AG09309 (cell line): ENCODE measurements at regions not wholly inside any gene's neighbourhood (a gene's known extent, or its start where the extent isn't known, plus 50 kb on each side); places are given as distances from the start of the nearest gene placed in this dataset.
"Not testable (repeated sequence)": the region's sequence is repeated elsewhere in the genome, so short reads cannot be mapped to it uniquely, and the experiment has no call there.

ENCODE experiments used
- DNase-seq: peaks from one replicate; pipeline ENCODE4 v3.0.0-alpha.2; 2010; ENCODE audit warnings: low read depth
- H3K4me3 ChIP-seq: 2 replicates; pipeline ENCODE4 v1.5.1; 2011; ENCODE audit warnings: mild to moderate bottlenecking, low read depth, low read length, moderate library complexity; ENCODE audit not compliant: control insufficient read depth
- TF ChIP-seq, protein P1 (sequence below): IDR thresholded peaks from 2 replicates; pipeline ENCODE4 v1.5.1; 2011; ENCODE audit warnings: mild to moderate bottlenecking, low read depth, low read length, inconsistent platforms; ENCODE audit not compliant: insufficient read depth, control insufficient read depth; ENCODE audit errors: missing control alignments

- DNase-seq, H3K4me3 ChIP-seq: not testable (repeated sequence)
These were observed 53.1 kb upstream of the HUNK start for GRCh38 chr21:31819692-31820091.

- DNase-seq, H3K4me3 ChIP-seq: not testable (repeated sequence)
These were observed 58.5 kb upstream of the HUNK start for GRCh38 chr21:31814356-31814755.

GRCh38 chr21:31813862-31814261 lies 59.0 kb upstream of the HUNK start:
- no peak for DNase-seq
- TF ChIP-seq, protein P1, sequence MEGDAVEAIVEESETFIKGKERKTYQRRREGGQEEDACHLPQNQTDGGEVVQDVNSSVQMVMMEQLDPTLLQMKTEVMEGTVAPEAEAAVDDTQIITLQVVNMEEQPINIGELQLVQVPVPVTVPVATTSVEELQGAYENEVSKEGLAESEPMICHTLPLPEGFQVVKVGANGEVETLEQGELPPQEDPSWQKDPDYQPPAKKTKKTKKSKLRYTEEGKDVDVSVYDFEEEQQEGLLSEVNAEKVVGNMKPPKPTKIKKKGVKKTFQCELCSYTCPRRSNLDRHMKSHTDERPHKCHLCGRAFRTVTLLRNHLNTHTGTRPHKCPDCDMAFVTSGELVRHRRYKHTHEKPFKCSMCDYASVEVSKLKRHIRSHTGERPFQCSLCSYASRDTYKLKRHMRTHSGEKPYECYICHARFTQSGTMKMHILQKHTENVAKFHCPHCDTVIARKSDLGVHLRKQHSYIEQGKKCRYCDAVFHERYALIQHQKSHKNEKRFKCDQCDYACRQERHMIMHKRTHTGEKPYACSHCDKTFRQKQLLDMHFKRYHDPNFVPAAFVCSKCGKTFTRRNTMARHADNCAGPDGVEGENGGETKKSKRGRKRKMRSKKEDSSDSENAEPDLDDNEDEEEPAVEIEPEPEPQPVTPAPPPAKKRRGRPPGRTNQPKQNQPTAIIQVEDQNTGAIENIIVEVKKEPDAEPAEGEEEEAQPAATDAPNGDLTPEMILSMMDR: no peak

GRCh38 chr21:31804008-31804394 lies 68.8 kb upstream of the HUNK start:
- no peak overlapping the region for H3K4me3 ChIP-seq
- no peak for DNase-seq
- TF ChIP-seq, protein P1: no peak

More at GRCh38 chr21:31813862-31814261, 59.0 kb upstream of the HUNK start:
- no peak overlapping the region for H3K4me3 ChIP-seq

- no peak for DNase-seq
- H3K4me3 ChIP-seq: no peak overlapping the region
- TF ChIP-seq, protein P1: no peak
These were observed 69.5 kb upstream of the HUNK start for GRCh38 chr21:31803039-31804007.

DNA sequence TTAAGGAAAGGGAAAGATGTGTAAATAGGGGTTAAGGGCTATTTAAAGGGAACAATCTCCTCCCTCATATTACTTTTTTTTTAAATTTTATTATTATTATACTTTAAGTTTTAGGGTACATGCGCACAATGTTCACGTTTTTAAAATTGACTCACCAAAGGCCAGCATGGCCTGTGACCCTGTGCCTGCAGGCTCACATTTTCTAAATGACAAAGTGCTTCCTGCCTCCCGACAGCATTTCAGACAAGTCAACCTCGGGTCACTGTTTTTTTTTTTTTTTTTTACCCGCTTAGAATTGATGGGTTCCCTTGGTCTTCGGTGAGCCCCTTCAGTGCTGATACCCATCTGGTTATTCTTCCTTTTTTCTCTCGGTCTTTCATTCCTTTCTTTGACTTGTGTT lies 70.4 kb upstream of the SCAF4 start:
- TF ChIP-seq, protein P1: no peak
- no peak for DNase-seq
- H3K4me3 ChIP-seq: no peak overlapping the region

GRCh38 chr21:31801551-31802219 lies 69.8 kb upstream of the SCAF4 start:
- H3K4me3 ChIP-seq: no peak overlapping the region
- TF ChIP-seq, protein P1: no peak
- no peak for DNase-seq
